ENCODE measurements at regions not wholly inside any gene's neighbourhood (a gene's known extent, or its start where the extent isn't known, plus 50 kb on each side); places are given as distances from the start of the nearest gene placed in this dataset.

DNA sequence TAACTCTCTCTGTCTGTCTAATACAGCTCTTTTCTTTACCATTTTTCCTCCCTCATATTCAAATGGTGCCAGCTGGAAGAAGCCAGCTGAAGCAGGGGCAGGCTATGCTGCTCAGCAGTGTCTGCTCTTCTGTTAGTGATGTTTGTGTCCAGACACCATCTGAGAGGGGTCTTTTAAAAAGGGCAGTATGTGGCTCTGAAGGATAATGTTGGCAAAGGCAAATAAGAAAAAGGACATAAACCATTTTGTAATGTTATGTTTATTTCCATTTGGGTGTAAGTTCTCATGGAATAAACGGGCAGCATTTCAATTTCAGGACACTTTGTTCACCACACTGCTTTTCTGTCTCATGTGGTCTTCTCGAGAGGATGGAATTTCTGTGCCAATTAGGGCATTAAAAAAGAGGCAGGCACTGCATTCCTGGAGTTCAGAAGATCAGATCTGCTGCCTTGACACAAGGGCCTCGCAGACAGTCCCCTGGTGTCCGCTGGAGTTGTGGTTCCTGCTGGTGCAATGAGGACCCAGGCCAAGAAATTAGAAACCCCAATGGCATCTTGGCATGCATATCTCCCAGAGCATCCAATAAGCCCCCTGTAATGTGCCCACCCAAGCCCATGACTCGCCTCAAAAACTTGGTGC, 109.0 kb upstream of the ELMO1 start:
- ATAC-seq (no peak), FAIRE-seq (no peak), DNase-seq (no peak)
- H3K4me1 ChIP-seq: no peaks in the 10 kb centered on the region
- no peak overlapping the region for H3K27ac ChIP-seq
- intact Hi-C loops (cut with DNase I): no loop called here
- H3K27me3 ChIP-seq: no peaks in the 10 kb centered on the region
- no peaks in the 10 kb centered on the region for H3K9me3 ChIP-seq
- no peak overlapping the region for H3K4me3 ChIP-seq
- TF ChIP-seq, protein P1, sequence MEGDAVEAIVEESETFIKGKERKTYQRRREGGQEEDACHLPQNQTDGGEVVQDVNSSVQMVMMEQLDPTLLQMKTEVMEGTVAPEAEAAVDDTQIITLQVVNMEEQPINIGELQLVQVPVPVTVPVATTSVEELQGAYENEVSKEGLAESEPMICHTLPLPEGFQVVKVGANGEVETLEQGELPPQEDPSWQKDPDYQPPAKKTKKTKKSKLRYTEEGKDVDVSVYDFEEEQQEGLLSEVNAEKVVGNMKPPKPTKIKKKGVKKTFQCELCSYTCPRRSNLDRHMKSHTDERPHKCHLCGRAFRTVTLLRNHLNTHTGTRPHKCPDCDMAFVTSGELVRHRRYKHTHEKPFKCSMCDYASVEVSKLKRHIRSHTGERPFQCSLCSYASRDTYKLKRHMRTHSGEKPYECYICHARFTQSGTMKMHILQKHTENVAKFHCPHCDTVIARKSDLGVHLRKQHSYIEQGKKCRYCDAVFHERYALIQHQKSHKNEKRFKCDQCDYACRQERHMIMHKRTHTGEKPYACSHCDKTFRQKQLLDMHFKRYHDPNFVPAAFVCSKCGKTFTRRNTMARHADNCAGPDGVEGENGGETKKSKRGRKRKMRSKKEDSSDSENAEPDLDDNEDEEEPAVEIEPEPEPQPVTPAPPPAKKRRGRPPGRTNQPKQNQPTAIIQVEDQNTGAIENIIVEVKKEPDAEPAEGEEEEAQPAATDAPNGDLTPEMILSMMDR (IDR thresholded peaks at IDR 0.05): no peak
- WGBS, 2 donors: 58 to 65% methylated on average over 5 of the region's 5 CpGs
- H3K36me3 ChIP-seq: no peaks in the 10 kb centered on the region

GRCh38 chr7:37558320-37559096, 109.8 kb upstream of the ELMO1 start:
- DNase-seq: no peak
- no peak for ATAC-seq
- Histone ChIP-seq H3K36me3 (no peaks in the 10 kb centered on the region), H3K4me3 (no peak overlapping the region), H3K9me3 (no peaks in the 10 kb centered on the region), H3K4me1 (no peaks in the 10 kb centered on the region), H3K27ac (no peak overlapping the region), H3K27me3 (no peaks in the 10 kb centered on the region)
- intact Hi-C loops (cut with DNase I): no loop called here
- TF ChIP-seq, protein P1 (IDR thresholded peaks at IDR 0.05): no peak
- 48 to 56% methylated on average over 3 of the region's 3 CpGs for WGBS, 2 donors
- no peak for FAIRE-seq

DNA sequence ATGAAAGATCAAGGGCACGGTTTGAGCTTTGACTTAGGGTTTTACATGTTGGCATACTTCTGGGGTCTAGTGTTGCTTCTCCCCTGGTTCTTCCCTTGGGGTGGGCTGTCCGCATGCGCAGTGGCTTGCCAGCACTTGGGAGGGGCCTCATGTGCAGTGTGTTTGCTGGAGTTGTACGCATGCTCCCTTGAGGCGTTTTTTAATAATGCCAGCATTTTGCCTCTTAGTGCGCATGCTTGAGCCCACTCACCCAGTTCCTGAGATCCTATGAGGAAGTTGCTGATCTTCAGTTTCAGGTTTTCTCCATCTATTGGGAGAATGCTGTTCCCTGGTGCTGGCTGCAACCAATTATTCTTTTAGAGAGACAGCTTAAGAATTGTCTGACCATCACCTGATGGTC, 113.4 kb upstream of the GPR141 start:
- Histone ChIP-seq H3K4me3 (no peak overlapping the region), H3K9me3 (no peaks in the 10 kb centered on the region), H3K36me3 (no peaks in the 10 kb centered on the region), H3K4me1 (no peaks in the 10 kb centered on the region), H3K27ac (no peak overlapping the region), H3K27me3 (no peaks in the 10 kb centered on the region)
- FAIRE-seq: no peak
- no peak for ATAC-seq
- DNase-seq: no peak
- intact Hi-C loops (cut with DNase I): no loop called here
- TF ChIP-seq, protein P1 (IDR thresholded peaks at IDR 0.05): no peak
- 82 to 85% methylated on average over 6 of the region's 6 CpGs for WGBS, 2 donors

- WGBS, 2 donors: 77 to 91% methylated on average over 3 of the region's 3 CpGs
- Histone ChIP-seq H3K27ac (no peak overlapping the region), H3K27me3 (no peaks in the 10 kb centered on the region), H3K4me3 (no peak overlapping the region), H3K9me3 (no peaks in the 10 kb centered on the region), H3K4me1 (no peaks in the 10 kb centered on the region), H3K36me3 (no peaks in the 10 kb centered on the region)
- TF ChIP-seq, protein P1 (IDR thresholded peaks at IDR 0.05): no peak
- intact Hi-C loops (cut with DNase I): no loop called here
- DNase-seq: no peak
- FAIRE-seq: no peak
- no peak for ATAC-seq
Observed at GRCh38 chr7:37571806-37572205, 111.8 kb upstream of the GPR141 start.

- DNase-seq: no peak
- H3K27ac ChIP-seq: no peak overlapping the region
- H3K4me1 ChIP-seq: peaks cover 0 to 8% (median 0%) of the 10 kb centered on the region in 3 donors
- H3K36me3 ChIP-seq: no peaks in the 10 kb centered on the region
- FAIRE-seq: no peak
- no peak for ATAC-seq
- intact Hi-C loops (cut with DNase I): no loop called here
- TF ChIP-seq, protein P1 (IDR thresholded peaks at IDR 0.05): no peak
- WGBS, 2 donors: 60 to 78% methylated on average over 2 of the region's 2 CpGs
- H3K9me3 ChIP-seq: no peaks in the 10 kb centered on the region
- H3K4me3 ChIP-seq: no peak overlapping the region
- no peaks in the 10 kb centered on the region for H3K27me3 ChIP-seq
Observed at GRCh38 chr7:37577412-37577811, 106.2 kb upstream of the GPR141 start.

Data from pancreas (tissue), 10 donors.